DND-41 (cell line): ENCODE measurements at regions not wholly inside any gene's neighbourhood (a gene's known extent, or its start where the extent isn't known, plus 50 kb on each side); places are given as distances from the start of the nearest gene placed in this dataset.
"Not testable (repeated sequence)": the region's sequence is repeated elsewhere in the genome, so short reads cannot be mapped to it uniquely, and the experiment has no call there.

Experiments used
- ATAC-seq: fragments of 200-7000 bp; cut with Tn5 transposase; 3 replicates; pipeline ENCODE4 v1.9.1; 2021; ENCODE audit warnings: low read depth; ENCODE audit not compliant: insufficient read depth
- DNase-seq: peaks from one replicate; pipeline ENCODE4 v3.0.0-alpha.2; 2020
- H2AFZ ChIP-seq: 2 replicates; pipeline ENCODE4 v1.6.0; 2012; ENCODE audit warnings: low read depth, low read length
- H3K27ac ChIP-seq: 2 replicates; pipeline ENCODE4 v1.5.1; 2012; ENCODE audit warnings: low read length, inconsistent platforms
- H3K27me3 ChIP-seq: fragments of 200-600 bp; sonication (generic); 2 replicates; pipeline ENCODE4 v1.6.0; 2012; ENCODE audit warnings: low read length, mild to moderate bottlenecking, inconsistent platforms; ENCODE audit not compliant: insufficient read depth, poor library complexity
- H3K36me3 ChIP-seq: 2 replicates; pipeline ENCODE4 v1.5.1; 2012; ENCODE audit warnings: low read length, inconsistent platforms; ENCODE audit not compliant: insufficient read depth
- H3K4me1 ChIP-seq: 2 replicates; pipeline ENCODE4 v1.5.1; 2012; ENCODE audit warnings: mild to moderate bottlenecking, low read length; ENCODE audit not compliant: insufficient read depth
- H3K4me2 ChIP-seq: 2 replicates; pipeline ENCODE4 v1.6.0; 2012; ENCODE audit warnings: mild to moderate bottlenecking, moderate library complexity, low read length, inconsistent platforms; ENCODE audit not compliant: insufficient read depth
- H3K4me3 ChIP-seq, 2 experiments: fragments of 200-600 bp in 1 of 2; shearing (Covaris generic) in 1 of 2; 2 replicates each; pipeline ENCODE4 v1.5.1; 2012 to 2016; ENCODE audit warnings: inconsistent platforms in 2 of 2, low read length in 2 of 2, mild to moderate bottlenecking in 2 of 2, low read depth in 1 of 2, moderate library complexity in 1 of 2
- H3K79me2 ChIP-seq: 2 replicates; pipeline ENCODE4 v1.6.0; 2012; ENCODE audit warnings: low read length, inconsistent platforms; ENCODE audit not compliant: insufficient read depth
- H3K9ac ChIP-seq: 2 replicates; pipeline ENCODE4 v1.6.0; 2012; ENCODE audit warnings: low read depth, mild to moderate bottlenecking, inconsistent platforms, low read length, moderate library complexity
- H3K9me3 ChIP-seq: 2 replicates; pipeline ENCODE4 v1.5.1; 2012; ENCODE audit warnings: low read length, moderate library complexity, mild to moderate bottlenecking, inconsistent platforms; ENCODE audit not compliant: insufficient read depth, severe bottlenecking
- H4K20me1 ChIP-seq: 2 replicates; pipeline ENCODE4 v1.6.0; 2012; ENCODE audit warnings: low read length; ENCODE audit not compliant: insufficient read depth
- EZH2 ChIP-seq: IDR thresholded peaks from 3 replicates; pipeline ENCODE4 v1.6.1; 2012; ENCODE audit warnings: borderline replicate concordance, low read depth, mild to moderate bottlenecking, moderate library complexity, low read length, inconsistent platforms; ENCODE audit not compliant: severe bottlenecking
- TF ChIP-seq, protein P1 (sequence below): IDR thresholded peaks from 2 replicates; pipeline ENCODE4 v1.5.1; 2012; ENCODE audit warnings: borderline replicate concordance, low read length, moderate library complexity, mild to moderate bottlenecking; ENCODE audit not compliant: poor library complexity, severe bottlenecking; ENCODE audit errors: extremely low read depth

DNA sequence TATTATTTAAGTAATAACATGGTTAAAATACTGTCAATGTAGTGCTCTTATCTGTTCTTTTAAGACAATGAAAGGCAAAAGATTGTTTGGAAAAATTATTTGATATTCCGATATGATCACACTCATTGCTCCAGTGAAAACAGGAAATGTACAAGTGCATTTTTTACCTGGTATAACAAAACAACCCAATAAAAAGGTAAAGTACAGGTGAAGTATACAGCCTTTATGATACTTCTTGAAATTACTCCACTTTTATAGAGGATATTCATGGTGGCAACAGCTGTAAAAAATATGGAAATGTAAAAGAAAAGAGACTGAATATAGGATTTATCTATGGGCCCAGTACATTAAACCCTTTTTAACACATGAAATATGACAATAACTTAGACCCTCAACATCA lies 298.6 kb upstream of the HNRNPA3 start:
- TF ChIP-seq, protein P1, sequence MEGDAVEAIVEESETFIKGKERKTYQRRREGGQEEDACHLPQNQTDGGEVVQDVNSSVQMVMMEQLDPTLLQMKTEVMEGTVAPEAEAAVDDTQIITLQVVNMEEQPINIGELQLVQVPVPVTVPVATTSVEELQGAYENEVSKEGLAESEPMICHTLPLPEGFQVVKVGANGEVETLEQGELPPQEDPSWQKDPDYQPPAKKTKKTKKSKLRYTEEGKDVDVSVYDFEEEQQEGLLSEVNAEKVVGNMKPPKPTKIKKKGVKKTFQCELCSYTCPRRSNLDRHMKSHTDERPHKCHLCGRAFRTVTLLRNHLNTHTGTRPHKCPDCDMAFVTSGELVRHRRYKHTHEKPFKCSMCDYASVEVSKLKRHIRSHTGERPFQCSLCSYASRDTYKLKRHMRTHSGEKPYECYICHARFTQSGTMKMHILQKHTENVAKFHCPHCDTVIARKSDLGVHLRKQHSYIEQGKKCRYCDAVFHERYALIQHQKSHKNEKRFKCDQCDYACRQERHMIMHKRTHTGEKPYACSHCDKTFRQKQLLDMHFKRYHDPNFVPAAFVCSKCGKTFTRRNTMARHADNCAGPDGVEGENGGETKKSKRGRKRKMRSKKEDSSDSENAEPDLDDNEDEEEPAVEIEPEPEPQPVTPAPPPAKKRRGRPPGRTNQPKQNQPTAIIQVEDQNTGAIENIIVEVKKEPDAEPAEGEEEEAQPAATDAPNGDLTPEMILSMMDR, result no peak
- TF ChIP-seq EZH2, result no peak
- no peak overlapping the region for H3K27ac ChIP-seq
- no peak for DNase-seq

DNA sequence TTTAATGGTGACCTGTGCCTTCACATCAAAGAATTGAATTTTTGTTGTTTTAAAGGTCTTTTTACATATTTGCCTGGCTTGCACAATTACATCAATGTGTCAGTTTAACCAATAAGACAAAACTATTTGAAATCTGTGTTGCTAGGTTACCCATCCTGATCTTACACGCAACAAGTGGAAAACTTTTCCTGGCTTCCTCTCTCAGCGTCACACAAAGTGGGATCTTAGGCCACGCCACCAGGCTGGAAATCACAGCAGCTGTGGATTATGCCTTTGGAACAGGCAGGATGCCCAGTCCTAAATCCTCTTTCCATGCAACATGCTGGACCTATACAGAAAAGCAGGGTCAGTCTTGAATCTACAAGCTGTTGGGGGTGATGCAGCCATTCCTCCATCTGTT lies 298.2 kb upstream of the HNRNPA3 start:
- Histone ChIP-seq H3K4me1 (no peaks in the 10 kb centered on the region), H3K9ac (no peak overlapping the region), H4K20me1 (no peaks in the 10 kb centered on the region), H3K27me3 (peaks cover 16% of the 10 kb centered on the region), H3K36me3 (no peaks in the 10 kb centered on the region), H3K9me3 (no peaks in the 10 kb centered on the region), H3K4me3 (no peak overlapping the region), H3K79me2 (no peaks in the 10 kb centered on the region), H2AFZ (no peak overlapping the region), H3K27ac (no peak overlapping the region), H3K4me2 (no peak overlapping the region)
- ATAC-seq (no peak), DNase-seq (no peak)
- TF ChIP-seq EZH2, result no peak
- TF ChIP-seq, protein P1, result no peak

More for the DNA sequence above, 298.6 kb upstream of the HNRNPA3 start:
- Histone ChIP-seq H3K36me3 (no peaks in the 10 kb centered on the region), H3K9me3 (no peaks in the 10 kb centered on the region), H4K20me1 (no peaks in the 10 kb centered on the region), H3K4me1 (no peaks in the 10 kb centered on the region), H3K9ac (no peak overlapping the region), H3K4me2 (no peak overlapping the region), H3K4me3 (no peak overlapping the region), H3K27me3 (peaks cover 16% of the 10 kb centered on the region), H2AFZ (no peak overlapping the region), H3K79me2 (no peaks in the 10 kb centered on the region)
- no peak for ATAC-seq

- DNase-seq, H3K27me3 ChIP-seq, H4K20me1 ChIP-seq, H3K36me3 ChIP-seq, H2AFZ ChIP-seq, H3K9me3 ChIP-seq, ATAC-seq, H3K79me2 ChIP-seq, H3K4me2 ChIP-seq, H3K4me3 ChIP-seq, H3K4me1 ChIP-seq, H3K27ac ChIP-seq, H3K9ac ChIP-seq: not testable (repeated sequence)
Measured at GRCh38 chr2:176922545-176922944, 290.0 kb upstream of the HNRNPA3 start.

DNA sequence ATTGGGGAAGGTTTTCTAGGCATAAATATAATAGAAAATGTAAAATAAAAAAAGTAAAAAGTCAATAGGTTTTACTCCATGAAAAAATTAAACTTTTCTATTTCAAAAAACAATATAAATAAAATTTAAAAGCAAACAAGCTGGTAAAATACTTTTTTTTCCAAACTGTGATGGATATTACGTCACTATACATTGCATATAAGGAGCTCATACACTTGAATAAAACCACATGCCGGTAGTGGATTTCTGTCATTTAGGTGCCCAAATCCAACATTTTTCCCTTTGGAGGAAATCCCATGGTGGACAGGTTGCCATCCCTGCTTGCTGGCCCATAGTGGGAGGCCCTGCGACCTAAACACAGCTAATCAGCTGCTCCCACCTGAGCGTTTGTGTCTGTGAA lies 289.4 kb upstream of the HNRNPA3 start:
- ATAC-seq, result no peak
- H3K9ac ChIP-seq, result no peak overlapping the region
- TF ChIP-seq, protein P1, result no peak
- no peak for TF ChIP-seq EZH2

More for the DNA sequence above, 289.4 kb upstream of the HNRNPA3 start:
- Histone ChIP-seq H3K4me3 (no peak overlapping the region), H2AFZ (no peak overlapping the region), H3K9me3 (no peaks in the 10 kb centered on the region), H3K4me1 (no peaks in the 10 kb centered on the region), H3K36me3 (no peaks in the 10 kb centered on the region), H3K27ac (no peak overlapping the region), H3K79me2 (no peaks in the 10 kb centered on the region), H3K27me3 (peaks cover 7% of the 10 kb centered on the region), H4K20me1 (no peaks in the 10 kb centered on the region), H3K4me2 (no peak overlapping the region)
- DNase-seq, result no peak
